Body of pancreas (tissue), 4 donors: ENCODE measurements at regions not wholly inside any gene's neighbourhood (a gene's known extent, or its start where the extent isn't known, plus 50 kb on each side); places are given as distances from the start of the nearest gene placed in this dataset.

Experiments
- POLR2A ChIP-seq, 3 donors: fragments of 450-650 bp; IDR thresholded peaks; one replicate each; pipeline ENCODE4 v1.6.1; 2016; ENCODE audit warnings: antibody characterized with exemption in 3 of 3, mild to moderate bottlenecking in 2 of 3
- TF ChIP-seq, protein P1 (sequence below), 7 experiments: fragments of 450-650 bp in 4 of 7; fragments of 200-600 bp in 3 of 7; sonication (generic) in 3 of 7; IDR thresholded peaks; one replicate each; pipeline ENCODE4 v1.5.1; 2016 to 2019; ENCODE audit warnings: antibody characterized with exemption in 7 of 7

DNA sequence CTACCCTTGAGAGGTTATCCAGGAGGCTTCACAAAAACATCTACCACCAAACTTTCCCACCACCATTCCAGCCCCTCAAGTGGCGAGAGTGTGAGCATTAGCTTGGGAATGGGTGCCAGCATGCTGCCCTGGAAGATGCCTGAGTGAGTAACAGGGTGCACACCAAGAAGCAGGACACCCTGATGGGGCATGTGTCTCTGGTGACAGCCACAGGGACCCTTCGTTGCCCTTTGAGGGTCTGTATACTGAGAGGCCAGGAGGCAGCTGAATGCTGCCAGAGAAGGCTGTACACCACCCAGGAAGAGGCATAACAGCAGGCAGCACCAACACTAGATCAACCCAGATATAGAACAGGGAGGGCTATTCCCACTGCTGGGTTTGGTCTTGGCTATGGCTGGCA is 233.6 kb upstream of the THSD7B start:
- TF ChIP-seq, protein P1, sequence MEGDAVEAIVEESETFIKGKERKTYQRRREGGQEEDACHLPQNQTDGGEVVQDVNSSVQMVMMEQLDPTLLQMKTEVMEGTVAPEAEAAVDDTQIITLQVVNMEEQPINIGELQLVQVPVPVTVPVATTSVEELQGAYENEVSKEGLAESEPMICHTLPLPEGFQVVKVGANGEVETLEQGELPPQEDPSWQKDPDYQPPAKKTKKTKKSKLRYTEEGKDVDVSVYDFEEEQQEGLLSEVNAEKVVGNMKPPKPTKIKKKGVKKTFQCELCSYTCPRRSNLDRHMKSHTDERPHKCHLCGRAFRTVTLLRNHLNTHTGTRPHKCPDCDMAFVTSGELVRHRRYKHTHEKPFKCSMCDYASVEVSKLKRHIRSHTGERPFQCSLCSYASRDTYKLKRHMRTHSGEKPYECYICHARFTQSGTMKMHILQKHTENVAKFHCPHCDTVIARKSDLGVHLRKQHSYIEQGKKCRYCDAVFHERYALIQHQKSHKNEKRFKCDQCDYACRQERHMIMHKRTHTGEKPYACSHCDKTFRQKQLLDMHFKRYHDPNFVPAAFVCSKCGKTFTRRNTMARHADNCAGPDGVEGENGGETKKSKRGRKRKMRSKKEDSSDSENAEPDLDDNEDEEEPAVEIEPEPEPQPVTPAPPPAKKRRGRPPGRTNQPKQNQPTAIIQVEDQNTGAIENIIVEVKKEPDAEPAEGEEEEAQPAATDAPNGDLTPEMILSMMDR (IDR thresholded peaks at IDR 0.05), result no peak
- no peak for TF ChIP-seq POLR2A (IDR thresholded peaks at IDR 0.05)
